ENCODE measurements at regions not wholly inside any gene's neighbourhood (a gene's known extent, or its start where the extent isn't known, plus 50 kb on each side); places are given as distances from the start of the nearest gene placed in this dataset.

DNA sequence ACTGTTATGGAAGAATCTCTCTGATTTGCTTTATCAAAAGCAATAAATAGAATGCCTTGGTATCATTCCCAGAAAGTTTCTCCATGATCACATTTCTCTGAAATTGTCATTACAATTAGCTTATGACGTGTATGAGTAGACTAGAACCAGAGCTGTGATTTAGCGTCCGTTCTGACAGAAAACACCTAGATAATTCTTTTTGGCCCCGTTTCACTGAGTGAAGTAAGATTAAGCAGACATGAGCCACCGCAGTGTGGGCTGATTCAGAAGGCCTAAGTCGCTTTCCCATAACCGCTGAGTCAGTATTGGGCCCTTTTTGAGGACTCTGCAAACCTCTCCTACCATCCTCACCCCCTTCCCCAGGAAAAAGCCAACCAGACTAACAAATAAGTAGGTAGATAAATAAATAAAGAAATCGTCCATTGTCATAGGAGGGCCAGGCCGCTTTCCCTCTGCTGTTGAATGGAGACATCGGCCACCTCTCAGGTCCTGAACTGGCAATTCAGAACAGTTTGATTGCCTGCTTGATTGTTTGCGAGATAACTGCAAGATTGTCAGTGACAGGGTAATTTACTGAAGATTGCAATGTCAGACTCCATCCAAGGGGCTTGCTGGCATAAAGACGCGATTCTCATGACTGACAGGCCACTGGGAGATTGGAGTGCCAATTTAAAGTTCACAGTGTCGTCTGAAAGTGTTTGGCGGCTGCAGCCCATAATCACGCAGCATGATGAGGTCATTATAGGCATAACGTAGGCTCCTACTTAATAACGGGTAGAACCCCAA lies 105.0 kb upstream of the WWC1 start:
- H3K4me1 ChIP-seq (ENCODE audit: insufficient read depth, low read length): peaks cover 18% of the 10 kb centered on the region
- H3K4me3 ChIP-seq (ENCODE audit: low read length): no peak overlapping the region
- peaks cover 14% of the 10 kb centered on the region for H3K36me3 ChIP-seq (ENCODE audit: insufficient read depth, low read length)
- H2AFZ ChIP-seq (ENCODE audit: low read depth, low read length): no peak overlapping the region
- no peaks in the 10 kb centered on the region for H3K9me3 ChIP-seq (ENCODE audit: low read length)
- H3K27me3 ChIP-seq (ENCODE audit: insufficient read depth, low read length): no peaks in the 10 kb centered on the region

DNA sequence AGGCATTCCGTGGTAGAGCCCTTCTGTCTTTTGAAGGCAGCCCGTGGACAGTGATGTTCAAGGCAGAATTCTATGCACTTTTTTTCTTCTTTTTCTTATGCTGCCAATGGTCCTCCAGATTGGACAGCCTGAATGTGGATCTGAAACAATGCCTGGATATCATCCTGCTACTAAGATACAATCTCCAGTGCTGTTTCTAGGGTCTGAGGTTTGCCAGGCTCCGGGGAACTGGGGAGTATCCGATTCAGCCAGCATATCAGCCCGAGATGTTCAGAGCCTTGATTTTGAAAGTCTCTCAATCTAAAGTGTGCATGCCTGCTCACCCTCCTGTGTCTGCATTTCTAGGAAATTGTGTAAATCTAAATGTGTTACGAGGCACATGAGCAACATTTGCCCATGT lies 103.8 kb upstream of the WWC1 start:
- no peaks in the 10 kb centered on the region for H3K9me3 ChIP-seq (ENCODE audit: low read length)
- no peak overlapping the region for H2AFZ ChIP-seq (ENCODE audit: low read depth, low read length)
- no peak overlapping the region for H3K4me3 ChIP-seq (ENCODE audit: low read length)
- H3K4me1 ChIP-seq (ENCODE audit: insufficient read depth, low read length): peaks cover 19% of the 10 kb centered on the region
- H3K36me3 ChIP-seq (ENCODE audit: insufficient read depth, low read length): peaks cover 14% of the 10 kb centered on the region
- no peaks in the 10 kb centered on the region for H3K27me3 ChIP-seq (ENCODE audit: insufficient read depth, low read length)

DNA sequence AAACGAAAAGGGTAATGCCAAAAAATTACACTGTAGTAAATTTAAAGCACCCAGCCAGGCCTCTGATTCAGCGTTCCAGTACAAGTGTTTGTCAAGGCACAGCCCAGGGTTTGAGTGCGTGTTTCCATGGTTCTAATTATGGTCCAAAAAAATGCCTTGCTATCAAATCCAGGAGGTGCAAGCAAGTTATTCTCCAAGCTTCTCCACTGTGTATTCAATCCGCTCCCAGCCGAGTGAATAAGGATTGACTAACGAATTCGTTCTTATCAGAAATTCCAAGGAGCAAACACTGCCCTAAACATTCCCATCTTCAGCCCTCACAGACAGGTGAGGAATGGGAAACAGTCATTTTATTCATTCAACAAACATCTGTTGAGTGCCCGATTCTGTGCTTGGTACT lies 103.3 kb upstream of the WWC1 start:
- H3K4me1 ChIP-seq (ENCODE audit: insufficient read depth, low read length): peaks cover 24% of the 10 kb centered on the region
- H3K27me3 ChIP-seq (ENCODE audit: insufficient read depth, low read length): no peaks in the 10 kb centered on the region
- H3K4me3 ChIP-seq (ENCODE audit: low read length): no peak overlapping the region
- H3K9me3 ChIP-seq (ENCODE audit: low read length): no peaks in the 10 kb centered on the region
- no peak overlapping the region for H2AFZ ChIP-seq (ENCODE audit: low read depth, low read length)
- peaks cover 14% of the 10 kb centered on the region for H3K36me3 ChIP-seq (ENCODE audit: insufficient read depth, low read length)

DNA sequence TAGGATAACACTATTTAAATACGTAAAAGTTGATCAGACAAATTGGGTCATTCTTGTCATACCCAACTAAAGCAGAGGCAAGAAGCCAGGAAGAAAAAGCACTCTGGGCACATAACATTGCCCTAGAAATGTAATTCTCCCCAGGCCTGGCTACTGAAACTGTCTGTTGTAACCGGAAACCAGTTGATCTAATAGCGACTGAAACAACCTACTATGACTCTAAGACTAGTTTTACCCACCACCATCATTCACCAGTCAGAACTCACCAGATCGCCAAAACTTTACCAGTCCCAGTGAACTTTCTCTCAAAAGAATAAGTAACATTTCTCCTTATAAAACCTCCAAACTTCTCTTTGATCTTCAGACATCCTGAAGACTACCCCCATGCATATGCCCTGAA lies 99.3 kb upstream of the WWC1 start:
- H3K4me3 ChIP-seq (ENCODE audit: low read length): no peak overlapping the region
- no peaks in the 10 kb centered on the region for H3K27me3 ChIP-seq (ENCODE audit: insufficient read depth, low read length)
- H2AFZ ChIP-seq (ENCODE audit: low read depth, low read length): no peak overlapping the region
- H3K9me3 ChIP-seq (ENCODE audit: low read length): no peaks in the 10 kb centered on the region
- peaks cover 22% of the 10 kb centered on the region for H3K36me3 ChIP-seq (ENCODE audit: insufficient read depth, low read length)
- H3K4me1 ChIP-seq (ENCODE audit: insufficient read depth, low read length): peaks cover 23% of the 10 kb centered on the region

DNA sequence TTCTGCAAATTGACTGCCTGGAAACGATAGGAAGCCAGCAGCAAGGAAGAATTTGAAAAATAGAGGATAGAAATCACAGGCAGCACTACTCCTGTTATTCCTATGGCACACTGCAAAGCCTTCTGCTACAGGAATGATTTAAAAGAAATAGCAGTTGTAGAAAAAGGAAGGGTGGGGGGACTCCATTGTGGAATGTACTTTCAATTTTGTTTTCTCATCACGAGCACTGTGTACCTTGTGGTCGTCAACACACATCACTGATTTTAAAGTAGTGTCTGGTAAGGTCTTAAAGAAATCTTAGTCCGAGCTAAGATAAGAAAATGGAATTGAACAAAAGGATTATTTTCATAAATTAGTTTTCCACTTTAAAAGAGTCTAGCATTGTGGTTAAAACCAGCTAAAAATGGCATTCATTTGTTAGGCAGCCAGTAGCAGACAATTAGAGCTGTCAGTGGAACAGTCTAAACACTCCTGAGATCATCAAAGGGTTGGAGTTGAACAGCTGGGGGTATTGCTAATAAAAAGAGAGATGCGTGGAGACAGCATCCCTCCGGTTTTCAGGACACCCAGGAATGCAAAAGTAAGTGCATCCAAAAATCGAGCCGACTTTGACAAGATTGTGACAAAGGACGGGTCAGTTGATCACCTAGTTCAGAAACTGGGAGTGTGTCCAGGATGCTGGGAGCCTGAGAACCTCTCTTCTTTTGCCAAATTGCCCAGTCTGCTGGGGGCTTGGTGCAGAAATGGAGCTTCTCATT lies 97.8 kb upstream of the WWC1 start:
- peaks cover 17% of the 10 kb centered on the region for H3K4me1 ChIP-seq (ENCODE audit: insufficient read depth, low read length)
- H3K9me3 ChIP-seq (ENCODE audit: low read length): no peaks in the 10 kb centered on the region
- no peaks in the 10 kb centered on the region for H3K27me3 ChIP-seq (ENCODE audit: insufficient read depth, low read length)
- H2AFZ ChIP-seq (ENCODE audit: low read depth, low read length): no peak overlapping the region
- peaks cover 27% of the 10 kb centered on the region for H3K36me3 ChIP-seq (ENCODE audit: insufficient read depth, low read length)
- H3K4me3 ChIP-seq (ENCODE audit: low read length): no peak overlapping the region

DNA sequence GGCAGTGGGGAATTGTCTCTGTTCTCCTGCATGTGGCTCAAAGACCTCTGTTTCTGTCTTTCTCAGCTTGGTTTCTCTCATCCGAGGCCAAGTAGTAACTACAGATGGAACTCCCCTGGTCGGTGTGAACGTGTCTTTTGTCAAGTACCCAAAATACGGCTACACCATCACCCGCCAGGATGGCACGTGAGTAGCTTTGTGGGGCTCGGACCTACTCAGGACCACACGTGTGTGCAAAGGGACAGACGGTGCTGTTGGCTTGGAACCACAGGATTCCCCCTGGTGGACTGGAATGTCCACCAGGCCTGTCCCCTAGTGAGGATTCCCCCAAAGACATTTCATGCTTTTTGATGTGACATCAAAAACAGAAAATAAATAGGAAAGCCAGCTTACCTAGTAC lies 96.3 kb upstream of the WWC1 start:
- Histone ChIP-seq H3K4me1 (ENCODE audit: insufficient read depth, low read length) (peaks cover 17% of the 10 kb centered on the region), H3K9me3 (ENCODE audit: low read length) (no peaks in the 10 kb centered on the region), H3K27me3 (ENCODE audit: insufficient read depth, low read length) (no peaks in the 10 kb centered on the region), H3K36me3 (ENCODE audit: insufficient read depth, low read length) (peaks cover 40% of the 10 kb centered on the region), H3K4me3 (ENCODE audit: low read length) (no peak overlapping the region), H2AFZ (ENCODE audit: low read depth, low read length) (no peak overlapping the region)

DNA sequence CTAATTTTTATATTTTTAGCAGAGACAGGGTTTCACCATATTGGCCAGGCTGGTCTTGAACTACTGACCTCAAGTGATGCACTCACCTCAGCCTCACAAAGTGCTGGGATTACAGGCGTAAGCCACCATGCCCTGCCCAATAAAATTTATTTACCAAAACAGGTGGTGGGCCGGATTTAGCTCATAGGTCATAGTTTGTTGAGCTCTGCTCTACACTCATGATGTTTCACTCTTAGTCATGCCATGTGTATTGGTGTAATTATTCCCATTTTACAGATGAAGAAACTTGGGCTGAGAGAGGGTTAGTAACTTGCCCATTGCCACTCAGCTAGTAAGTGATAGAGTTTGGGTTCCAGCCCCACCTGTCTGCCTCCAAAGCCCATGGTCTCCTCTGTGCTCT lies 93.1 kb upstream of the WWC1 start:
- no peak overlapping the region for H2AFZ ChIP-seq (ENCODE audit: low read depth, low read length)
- no peak overlapping the region for H3K4me3 ChIP-seq (ENCODE audit: low read length)
- no peaks in the 10 kb centered on the region for H3K27me3 ChIP-seq (ENCODE audit: insufficient read depth, low read length)
- H3K9me3 ChIP-seq (ENCODE audit: low read length): no peaks in the 10 kb centered on the region
- peaks cover 17% of the 10 kb centered on the region for H3K4me1 ChIP-seq (ENCODE audit: insufficient read depth, low read length)
- peaks cover 42% of the 10 kb centered on the region for H3K36me3 ChIP-seq (ENCODE audit: insufficient read depth, low read length)

DNA sequence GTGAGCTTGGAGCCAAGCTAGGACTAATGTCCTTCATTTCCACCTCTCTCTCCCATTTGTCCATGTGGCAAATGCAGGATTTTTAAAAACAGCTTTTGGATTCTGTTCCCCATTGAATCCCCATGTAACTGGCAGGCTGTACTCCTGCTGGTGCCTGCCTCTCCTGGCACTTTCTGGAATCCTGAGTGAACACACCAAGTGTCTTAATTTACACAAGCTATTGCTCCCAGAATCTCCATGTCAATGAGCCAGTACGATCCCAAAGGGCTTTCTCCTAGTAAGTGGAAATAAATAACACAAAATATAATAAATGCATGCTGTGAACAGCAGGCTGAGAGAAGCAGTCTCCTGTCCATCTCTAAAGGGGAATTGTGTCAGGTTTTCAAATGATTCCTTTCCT lies 88.4 kb upstream of the WWC1 start:
- Histone ChIP-seq H3K27me3 (ENCODE audit: insufficient read depth, low read length) (no peaks in the 10 kb centered on the region), H3K4me3 (ENCODE audit: low read length) (no peak overlapping the region), H3K36me3 (ENCODE audit: insufficient read depth, low read length) (peaks cover 63% of the 10 kb centered on the region), H2AFZ (ENCODE audit: low read depth, low read length) (no peak overlapping the region), H3K4me1 (ENCODE audit: insufficient read depth, low read length) (peaks cover 17% of the 10 kb centered on the region), H3K9me3 (ENCODE audit: low read length) (no peaks in the 10 kb centered on the region)

DNA sequence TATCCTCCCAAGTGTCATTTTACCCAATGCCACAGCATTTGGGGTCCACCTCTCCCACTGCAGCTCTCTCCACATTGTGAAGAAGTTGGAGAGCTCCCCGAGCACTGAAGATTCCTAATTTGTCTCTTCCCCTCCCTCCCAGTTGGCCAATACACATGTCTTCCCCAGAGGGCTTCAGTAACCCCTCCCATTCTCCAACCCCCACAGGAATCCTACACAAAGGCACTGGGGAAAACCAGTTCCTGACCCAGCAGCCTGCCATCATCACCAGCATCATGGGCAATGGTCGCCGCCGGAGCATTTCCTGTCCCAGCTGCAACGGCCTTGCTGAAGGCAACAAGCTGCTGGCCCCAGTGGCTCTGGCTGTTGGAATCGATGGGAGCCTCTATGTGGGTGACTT lies 87.3 kb upstream of the WWC1 start:
- Histone ChIP-seq H3K27me3 (ENCODE audit: insufficient read depth, low read length) (no peaks in the 10 kb centered on the region), H3K4me1 (ENCODE audit: insufficient read depth, low read length) (peaks cover 18% of the 10 kb centered on the region), H3K9me3 (ENCODE audit: low read length) (no peaks in the 10 kb centered on the region), H2AFZ (ENCODE audit: low read depth, low read length) (no peak overlapping the region), H3K36me3 (ENCODE audit: insufficient read depth, low read length) (peaks cover 57% of the 10 kb centered on the region), H3K4me3 (ENCODE audit: low read length) (no peak overlapping the region)

DNA sequence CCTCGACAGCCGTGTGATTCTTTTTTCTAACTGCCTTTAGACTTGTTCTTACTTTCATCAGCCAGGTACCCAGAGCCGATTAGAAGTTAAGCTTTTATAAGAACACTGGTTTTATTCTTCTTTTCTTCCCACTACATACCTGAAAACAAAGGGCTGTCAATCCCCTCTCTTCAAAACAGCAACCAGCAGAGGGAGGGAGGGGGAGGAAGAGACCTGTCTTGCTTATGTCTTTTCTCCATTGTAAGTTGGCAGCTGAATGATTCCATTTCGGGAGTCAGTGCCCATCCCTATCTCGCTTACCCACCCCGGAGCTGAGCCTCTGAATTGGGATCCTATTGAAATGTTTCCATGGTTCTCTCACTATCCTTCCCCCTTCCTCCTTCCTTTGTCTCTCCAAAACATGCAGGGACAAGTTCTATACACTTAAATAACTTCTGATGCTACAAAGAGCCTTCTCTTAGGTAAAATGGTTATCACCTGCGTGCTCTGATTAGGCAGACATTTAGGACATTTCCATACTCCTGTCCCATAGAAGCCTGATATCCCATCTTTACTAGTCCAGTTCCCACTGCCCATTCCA lies 83.9 kb upstream of the WWC1 start:
- H3K9me3 ChIP-seq (ENCODE audit: low read length): no peaks in the 10 kb centered on the region
- peaks cover 38% of the 10 kb centered on the region for H3K36me3 ChIP-seq (ENCODE audit: insufficient read depth, low read length)
- H3K4me1 ChIP-seq (ENCODE audit: insufficient read depth, low read length): peaks cover 23% of the 10 kb centered on the region
- no peak overlapping the region for H3K4me3 ChIP-seq (ENCODE audit: low read length)
- no peaks in the 10 kb centered on the region for H3K27me3 ChIP-seq (ENCODE audit: insufficient read depth, low read length)
- H2AFZ ChIP-seq (ENCODE audit: low read depth, low read length): no peak overlapping the region

DNA sequence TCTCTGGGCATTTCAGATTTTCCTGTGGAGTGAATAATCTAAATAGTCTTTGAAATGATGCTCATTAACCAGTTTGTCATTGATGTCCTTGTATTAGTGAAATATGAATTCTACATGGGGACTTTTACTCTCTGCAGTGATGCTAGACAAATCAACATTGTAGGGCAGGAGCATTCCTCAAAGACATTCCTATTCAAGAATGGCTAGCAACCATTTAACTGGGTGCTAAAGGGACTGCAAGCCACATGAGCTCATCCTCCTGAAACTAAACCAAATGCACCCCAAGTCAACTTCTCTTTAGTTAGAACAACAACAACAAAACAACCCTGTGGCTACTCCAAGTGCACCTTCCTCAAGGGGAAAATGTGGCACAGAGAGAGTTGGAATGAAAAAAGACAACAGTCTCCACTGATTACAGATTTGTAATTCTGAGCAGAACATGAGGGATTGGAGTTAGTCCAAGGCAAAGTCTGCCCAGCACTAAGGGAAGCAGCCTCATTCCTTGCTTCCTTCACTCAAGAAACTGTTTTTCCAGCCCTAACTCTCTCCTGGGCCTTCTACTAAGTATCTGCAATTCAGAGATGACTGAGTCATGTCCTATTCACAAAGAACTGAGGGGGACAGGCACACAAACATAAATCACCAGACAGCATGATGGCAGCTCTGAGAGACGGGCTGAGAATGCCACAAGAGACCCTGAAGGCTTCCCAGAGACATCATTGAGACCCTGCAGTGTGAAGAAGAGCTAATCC lies 82.0 kb upstream of the WWC1 start:
- Histone ChIP-seq H3K4me1 (ENCODE audit: insufficient read depth, low read length) (peaks cover 15% of the 10 kb centered on the region), H2AFZ (ENCODE audit: low read depth, low read length) (no peak overlapping the region), H3K4me3 (ENCODE audit: low read length) (no peak overlapping the region), H3K27me3 (ENCODE audit: insufficient read depth, low read length) (no peaks in the 10 kb centered on the region), H3K36me3 (ENCODE audit: insufficient read depth, low read length) (peaks cover 34% of the 10 kb centered on the region), H3K9me3 (ENCODE audit: low read length) (no peaks in the 10 kb centered on the region)

DNA sequence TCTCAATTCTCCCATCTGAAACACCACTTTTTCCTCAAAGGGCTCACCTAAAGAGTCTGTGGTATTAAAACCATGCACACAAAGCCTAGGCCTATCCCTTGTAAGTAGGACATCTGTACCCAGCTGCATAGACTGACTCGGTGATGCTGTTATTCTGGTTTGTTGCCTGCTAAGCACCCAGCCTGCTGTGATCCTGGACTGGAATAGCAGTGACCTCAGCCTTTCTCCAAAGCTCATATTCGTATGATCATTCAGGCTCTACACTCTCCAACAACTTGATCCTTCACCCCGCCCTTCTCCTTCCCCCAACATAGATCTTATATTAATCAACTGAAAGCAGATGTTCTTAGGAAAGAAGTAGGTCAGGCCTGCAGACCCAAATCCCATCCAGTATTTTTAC lies 81.4 kb upstream of the WWC1 start:
- H3K27me3 ChIP-seq (ENCODE audit: insufficient read depth, low read length): no peaks in the 10 kb centered on the region
- H3K4me1 ChIP-seq (ENCODE audit: insufficient read depth, low read length): peaks cover 15% of the 10 kb centered on the region
- no peak overlapping the region for H3K4me3 ChIP-seq (ENCODE audit: low read length)
- peaks cover 34% of the 10 kb centered on the region for H3K36me3 ChIP-seq (ENCODE audit: insufficient read depth, low read length)
- no peaks in the 10 kb centered on the region for H3K9me3 ChIP-seq (ENCODE audit: low read length)
- no peak overlapping the region for H2AFZ ChIP-seq (ENCODE audit: low read depth, low read length)

DNA sequence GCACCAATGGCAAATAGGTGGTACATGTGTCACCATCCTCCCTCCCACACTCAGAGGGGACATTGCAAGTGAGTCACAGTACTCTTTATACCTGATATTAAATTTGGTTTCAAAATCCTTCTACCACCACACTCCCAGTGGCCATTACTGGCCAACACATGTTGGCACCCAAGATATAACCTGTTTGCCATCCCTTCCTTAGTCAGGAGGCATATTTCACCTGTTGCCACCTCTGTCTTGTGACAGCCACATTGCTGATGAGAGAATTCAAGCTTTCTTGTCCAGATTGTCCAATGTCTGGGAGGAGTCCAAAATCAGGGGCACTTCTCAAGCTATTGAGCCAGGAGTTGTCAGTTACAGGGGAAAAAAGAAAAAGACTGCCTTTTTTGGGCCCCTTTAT lies 80.2 kb upstream of the WWC1 start:
- no peak overlapping the region for H2AFZ ChIP-seq (ENCODE audit: low read depth, low read length)
- peaks cover 15% of the 10 kb centered on the region for H3K4me1 ChIP-seq (ENCODE audit: insufficient read depth, low read length)
- no peaks in the 10 kb centered on the region for H3K27me3 ChIP-seq (ENCODE audit: insufficient read depth, low read length)
- peaks cover 33% of the 10 kb centered on the region for H3K36me3 ChIP-seq (ENCODE audit: insufficient read depth, low read length)
- no peak overlapping the region for H3K4me3 ChIP-seq (ENCODE audit: low read length)
- H3K9me3 ChIP-seq (ENCODE audit: low read length): no peaks in the 10 kb centered on the region

Data from neuron (in vitro differentiated cells).